ENCODE measurements at regions not wholly inside any gene's neighbourhood (a gene's known extent, or its start where the extent isn't known, plus 50 kb on each side); places are given as distances from the start of the nearest gene placed in this dataset.

GRCh38 chr2:35510636-35511035 is 844.9 kb upstream of the CRIM1 start:
- no peak for TF ChIP-seq CTCF (IDR thresholded peaks at IDR 0.05; ENCODE audit: extremely low read depth, missing control alignments)
- DNase-seq (ENCODE audit: low spot score): no peak

GRCh38 chr2:35508601-35509000 is 847.0 kb upstream of the CRIM1 start:
- no peak for DNase-seq (ENCODE audit: low spot score)
- TF ChIP-seq CTCF (IDR thresholded peaks at IDR 0.05; ENCODE audit: extremely low read depth, missing control alignments): no peak

- no peak for DNase-seq (ENCODE audit: low spot score)
- TF ChIP-seq CTCF (IDR thresholded peaks at IDR 0.05; ENCODE audit: extremely low read depth, missing control alignments): no peak
Observed at GRCh38 chr2:35504419-35504818, 851.2 kb upstream of the CRIM1 start.

- no peak for DNase-seq (ENCODE audit: low spot score)
- TF ChIP-seq CTCF (IDR thresholded peaks at IDR 0.05; ENCODE audit: extremely low read depth, missing control alignments): no peak
Observed at GRCh38 chr2:35503738-35504199, 851.8 kb upstream of the CRIM1 start.

GRCh38 chr2:35503311-35503710 is 852.3 kb upstream of the CRIM1 start:
- no peak for TF ChIP-seq CTCF (IDR thresholded peaks at IDR 0.05; ENCODE audit: extremely low read depth, missing control alignments)
- no peak for DNase-seq (ENCODE audit: low spot score)

GRCh38 chr2:35501076-35501475 is 854.5 kb upstream of the CRIM1 start:
- no peak for DNase-seq (ENCODE audit: low spot score)
- no peak for TF ChIP-seq CTCF (IDR thresholded peaks at IDR 0.05; ENCODE audit: extremely low read depth, missing control alignments)

GRCh38 chr2:35496022-35496421 is 859.6 kb upstream of the CRIM1 start:
- TF ChIP-seq CTCF (IDR thresholded peaks at IDR 0.05; ENCODE audit: extremely low read depth, missing control alignments): no peak
- no peak for DNase-seq (ENCODE audit: low spot score)
